Adipocyte (in vitro differentiated cells): ENCODE measurements at regions not wholly inside any gene's neighbourhood (a gene's known extent, or its start where the extent isn't known, plus 50 kb on each side); places are given as distances from the start of the nearest gene placed in this dataset.
A peak's percentile ranks its signal among the peaks of the same experiment; 100 is the strongest.

Experiments
- DNase-seq: peaks from one replicate; pipeline ENCODE4 v3.0.0-alpha.2; 2015; ENCODE audit warnings: low read depth
- H3K27me3 ChIP-seq: replicated peaks from 2 replicates; pipeline ENCODE4 v1.7.0; 2013; ENCODE audit warnings: mild to moderate bottlenecking, low read length, moderate library complexity; ENCODE audit not compliant: control insufficient read depth, insufficient read depth
- H3K36me3 ChIP-seq: 2 replicates; pipeline ENCODE4 v1.7.0; 2013; ENCODE audit warnings: low read length, mild to moderate bottlenecking, moderate library complexity; ENCODE audit not compliant: control insufficient read depth, insufficient read depth, severe bottlenecking
- H3K4me1 ChIP-seq: 2 replicates; pipeline ENCODE4 v1.7.0; 2013; ENCODE audit warnings: mild to moderate bottlenecking, low read length, moderate library complexity; ENCODE audit not compliant: control insufficient read depth, insufficient read depth
- H3K4me3 ChIP-seq: 2 replicates; pipeline ENCODE4 v1.7.0; 2013; ENCODE audit warnings: mild to moderate bottlenecking, low read length, moderate library complexity
- H3K9ac ChIP-seq: 2 replicates; pipeline ENCODE4 v1.7.0; 2013; ENCODE audit warnings: mild to moderate bottlenecking, low read length, moderate library complexity
- H3K9me3 ChIP-seq: 2 replicates; pipeline ENCODE4 v1.7.0; 2013; ENCODE audit warnings: mild to moderate bottlenecking, low read length, moderate library complexity; ENCODE audit not compliant: control insufficient read depth

GRCh38 chr16:54647725-54648221, 282.9 kb upstream of the IRX5 start:
- Histone ChIP-seq H3K4me3 (no peak overlapping the region), H3K9ac (no peak overlapping the region), H3K4me1 (peaks cover 19% of the 10 kb centered on the region), H3K9me3 (peaks cover 13% of the 10 kb centered on the region), H3K36me3 (no peaks in the 10 kb centered on the region), H3K27me3 (peaks cover 5% of the 10 kb centered on the region)
- peak; percentile 32 for DNase-seq

GRCh38 chr16:54647216-54647615, 283.4 kb upstream of the IRX5 start:
- Histone ChIP-seq H3K4me1 (peaks cover 19% of the 10 kb centered on the region), H3K4me3 (peak overlapping the region; percentile 45), H3K36me3 (no peaks in the 10 kb centered on the region), H3K9ac (no peak overlapping the region), H3K9me3 (peaks cover 13% of the 10 kb centered on the region), H3K27me3 (peaks cover 7% of the 10 kb centered on the region)
- no peak for DNase-seq

GRCh38 chr16:54645345-54645744, 285.3 kb upstream of the IRX5 start:
- peaks cover 21% of the 10 kb centered on the region for H3K27me3 ChIP-seq
- no peak overlapping the region for H3K9ac ChIP-seq
- peaks cover 13% of the 10 kb centered on the region for H3K9me3 ChIP-seq
- DNase-seq = no peak
- no peak overlapping the region for H3K4me3 ChIP-seq
- H3K4me1 ChIP-seq = peaks cover 18% of the 10 kb centered on the region
- H3K36me3 ChIP-seq = no peaks in the 10 kb centered on the region

GRCh38 chr16:54636221-54636793, 294.4 kb upstream of the IRX5 start:
- Histone ChIP-seq H3K9ac (no peak overlapping the region), H3K9me3 (no peaks in the 10 kb centered on the region), H3K4me3 (no peak overlapping the region), H3K36me3 (no peaks in the 10 kb centered on the region), H3K4me1 (no peaks in the 10 kb centered on the region), H3K27me3 (peaks cover 25% of the 10 kb centered on the region)
- no peak for DNase-seq

GRCh38 chr16:54633943-54634362, 296.7 kb upstream of the IRX5 start:
- peak; percentile 2 for DNase-seq

GRCh38 chr16:54632322-54633220, 298.1 kb upstream of the IRX5 start:
- peaks cover 5% of the 10 kb centered on the region for H3K4me1 ChIP-seq
- no peak overlapping the region for H3K4me3 ChIP-seq
- no peak for DNase-seq
- H3K36me3 ChIP-seq = no peaks in the 10 kb centered on the region
- peaks cover 12% of the 10 kb centered on the region for H3K27me3 ChIP-seq
- H3K9ac ChIP-seq = no peak overlapping the region
- H3K9me3 ChIP-seq = no peaks in the 10 kb centered on the region

More at GRCh38 chr16:54633943-54634362, 296.7 kb upstream of the IRX5 start:
- H3K36me3 ChIP-seq = no peaks in the 10 kb centered on the region
- H3K27me3 ChIP-seq = peaks cover 20% of the 10 kb centered on the region
- H3K4me3 ChIP-seq = no peak overlapping the region
- H3K9me3 ChIP-seq = no peaks in the 10 kb centered on the region
- peaks cover 5% of the 10 kb centered on the region for H3K4me1 ChIP-seq
- no peak overlapping the region for H3K9ac ChIP-seq

- Histone ChIP-seq H3K9me3 (no peaks in the 10 kb centered on the region), H3K9ac (no peak overlapping the region), H3K36me3 (no peaks in the 10 kb centered on the region), H3K4me3 (no peak overlapping the region), H3K27me3 (peaks cover 6% of the 10 kb centered on the region), H3K4me1 (peaks cover 5% of the 10 kb centered on the region)
- DNase-seq = no peak
Measured at GRCh38 chr16:54631782-54632181, 298.9 kb upstream of the IRX5 start.

GRCh38 chr16:54630284-54630967, 300.2 kb upstream of the IRX5 start:
- Histone ChIP-seq H3K9ac (no peak overlapping the region), H3K27me3 (no peaks in the 10 kb centered on the region), H3K4me3 (no peak overlapping the region), H3K4me1 (peaks cover 5% of the 10 kb centered on the region), H3K9me3 (no peaks in the 10 kb centered on the region), H3K36me3 (no peaks in the 10 kb centered on the region)
- no peak for DNase-seq

GRCh38 chr16:54628796-54629625, 301.7 kb upstream of the IRX5 start:
- Histone ChIP-seq H3K9me3 (no peaks in the 10 kb centered on the region), H3K27me3 (no peaks in the 10 kb centered on the region), H3K4me1 (peaks cover 5% of the 10 kb centered on the region), H3K4me3 (no peak overlapping the region), H3K9ac (no peak overlapping the region), H3K36me3 (no peaks in the 10 kb centered on the region)
- no peak for DNase-seq

GRCh38 chr16:54627616-54628015, 303.0 kb upstream of the IRX5 start:
- Histone ChIP-seq H3K9me3 (no peaks in the 10 kb centered on the region), H3K4me1 (peaks cover 5% of the 10 kb centered on the region), H3K4me3 (no peak overlapping the region), H3K27me3 (peaks cover 5% of the 10 kb centered on the region), H3K9ac (no peak overlapping the region), H3K36me3 (no peaks in the 10 kb centered on the region)
- DNase-seq = no peak
